Liver (tissue), 8 donors: ENCODE measurements at regions not wholly inside any gene's neighbourhood (a gene's known extent, or its start where the extent isn't known, plus 50 kb on each side); places are given as distances from the start of the nearest gene placed in this dataset.

Experiments
- DNase-seq: peaks from one replicate; pipeline ENCODE4 v3.0.0-alpha.2; 2017; ENCODE audit warnings: low spot score
- H3K27ac ChIP-seq, 2 donors: one replicate each; pipeline ENCODE4 v1.7.0; 2013; ENCODE audit warnings: inconsistent platforms in 2 of 2, low read length in 2 of 2, control low read depth in 1 of 2, low read depth in 1 of 2, mild to moderate bottlenecking in 1 of 2
- H3K27me3 ChIP-seq, 4 donors: one replicate each; pipeline versions ENCODE4 v1.6.1 to v1.7.0; 2013; ENCODE audit warnings: low read length in 3 of 4, inconsistent platforms in 1 of 4, mild to moderate bottlenecking in 1 of 4, moderate library complexity in 1 of 4; ENCODE audit not compliant: control insufficient read depth in 4 of 4, insufficient read depth in 4 of 4
- H3K36me3 ChIP-seq, 4 donors: one replicate each; pipeline versions ENCODE4 v1.6.1 to v1.7.0; 2013; ENCODE audit warnings: low read length in 3 of 4, mild to moderate bottlenecking in 3 of 4, low read depth in 1 of 4, moderate library complexity in 1 of 4; ENCODE audit not compliant: control insufficient read depth in 4 of 4, insufficient read depth in 3 of 4
- H3K4me1 ChIP-seq, 4 donors: one replicate each; pipeline versions ENCODE4 v1.6.1 to v1.7.0; 2013; ENCODE audit warnings: low read length in 3 of 4, mild to moderate bottlenecking in 3 of 4, moderate library complexity in 1 of 4; ENCODE audit not compliant: control insufficient read depth in 4 of 4, insufficient read depth in 4 of 4
- H3K4me3 ChIP-seq, 3 donors: one replicate each; pipeline versions ENCODE4 v1.6.1 to v1.7.0; 2013; ENCODE audit warnings: low read length in 3 of 3, control low read depth in 1 of 3, low read depth in 1 of 3, mild to moderate bottlenecking in 1 of 3
- H3K9ac ChIP-seq, 2 donors: one replicate each; pipeline ENCODE4 v1.7.0; 2013; ENCODE audit warnings: low read length in 2 of 2, mild to moderate bottlenecking in 2 of 2, moderate library complexity in 2 of 2, control low read depth in 1 of 2, low read depth in 1 of 2
- H3K9me3 ChIP-seq, 4 donors: one replicate each; pipeline versions ENCODE4 v1.6.1 to v1.7.0; 2013; ENCODE audit warnings: low read length in 3 of 4; ENCODE audit not compliant: control insufficient read depth in 4 of 4
- EGR1 ChIP-seq, 2 donors: IDR thresholded peaks; 2 replicates each; pipeline ENCODE4 v1.6.1; 2016 to 2018; ENCODE audit warnings: antibody characterized with exemption in 2 of 2, low read depth in 2 of 2
- FOXA1 ChIP-seq: IDR thresholded peaks from 2 replicates; pipeline ENCODE4 v1.6.1; 2016; ENCODE audit warnings: antibody characterized with exemption
- FOXA2 ChIP-seq: IDR thresholded peaks from 2 replicates; pipeline ENCODE4 v1.6.1; 2016; ENCODE audit warnings: antibody characterized with exemption
- GABPA ChIP-seq, 2 donors: IDR thresholded peaks in 1 of 2; conservative IDR thresholded peaks in 1 of 2; 2 replicates each; pipeline ENCODE4 v1.6.1; 2016; ENCODE audit warnings: antibody characterized with exemption in 2 of 2, mild to moderate bottlenecking in 1 of 2, moderate library complexity in 1 of 2
- HNF4A ChIP-seq, 2 donors: conservative IDR thresholded peaks; 2 replicates each; pipeline ENCODE4 v1.6.1; 2016; ENCODE audit warnings: antibody characterized with exemption in 2 of 2, mild to moderate bottlenecking in 2 of 2
- HNF4G ChIP-seq: IDR thresholded peaks from 2 replicates; pipeline ENCODE4 v1.6.1; 2016; ENCODE audit warnings: antibody characterized with exemption
- JUND ChIP-seq, 2 donors: IDR thresholded peaks; 2 replicates each; pipeline ENCODE4 v1.6.1; 2016; ENCODE audit warnings: antibody characterized with exemption in 2 of 2
- NR2F2 ChIP-seq: IDR thresholded peaks from 2 replicates; pipeline ENCODE4 v1.6.1; 2016; ENCODE audit warnings: antibody characterized with exemption
- RAD21 ChIP-seq, 2 donors: IDR thresholded peaks; 2 replicates each; pipeline ENCODE4 v1.6.1; 2016; ENCODE audit warnings: antibody characterized with exemption in 2 of 2, mild to moderate bottlenecking in 2 of 2
- RXRA ChIP-seq, 2 donors: IDR thresholded peaks; 2 replicates each; pipeline ENCODE4 v1.6.1; 2017 to 2018; ENCODE audit warnings: antibody characterized with exemption in 2 of 2, mild to moderate bottlenecking in 1 of 2
- SP1 ChIP-seq: IDR thresholded peaks from 2 replicates; pipeline ENCODE4 v1.6.1; 2018; ENCODE audit warnings: antibody characterized with exemption, mild to moderate bottlenecking
- TAF1 ChIP-seq: conservative IDR thresholded peaks from 2 replicates; pipeline ENCODE4 v1.6.1; 2016; ENCODE audit warnings: antibody characterized with exemption, mild to moderate bottlenecking
- YY1 ChIP-seq: IDR thresholded peaks from 2 replicates; pipeline ENCODE4 v1.6.1; 2016; ENCODE audit warnings: antibody characterized with exemption, mild to moderate bottlenecking
- WGBS: extraction: QIAGEN DNeasy Blood & Tissue Kit; methylation state at CpG from one replicate; pipeline ENCODE4 v1.1.7; 2013; 5-methylcytosine and 5-hydroxymethylcytosine counted together
- TF ChIP-seq, protein P1 (sequence below): IDR thresholded peaks from 2 replicates; pipeline ENCODE4 v1.6.1; 2016; ENCODE audit warnings: antibody characterized with exemption
- TF ChIP-seq, protein P2 (sequence below): IDR thresholded peaks from 2 replicates; pipeline ENCODE4 v1.6.1; 2016; ENCODE audit warnings: antibody characterized with exemption
- TF ChIP-seq, protein P3 (sequence below): fragments of 150-350 bp; IDR thresholded peaks from 2 replicates; pipeline ENCODE4 v1.5.1; 2017; ENCODE audit warnings: improper control_type of control experiment, low read depth, low read length; ENCODE audit not compliant: missing input control
- TF ChIP-seq, protein P4 (sequence below): IDR thresholded peaks from 2 replicates; pipeline ENCODE4 v1.6.1; 2016; ENCODE audit warnings: antibody characterized with exemption
- TF ChIP-seq, protein P5 (sequence below): IDR thresholded peaks from 2 replicates; pipeline ENCODE4 v1.6.1; 2016; ENCODE audit warnings: antibody characterized with exemption, mild to moderate bottlenecking
- donor health status: healthy.
- donor health status: healthy.
- donor health status: healthy.
- donor health status: healthy.
- donor health status: healthy.

DNA sequence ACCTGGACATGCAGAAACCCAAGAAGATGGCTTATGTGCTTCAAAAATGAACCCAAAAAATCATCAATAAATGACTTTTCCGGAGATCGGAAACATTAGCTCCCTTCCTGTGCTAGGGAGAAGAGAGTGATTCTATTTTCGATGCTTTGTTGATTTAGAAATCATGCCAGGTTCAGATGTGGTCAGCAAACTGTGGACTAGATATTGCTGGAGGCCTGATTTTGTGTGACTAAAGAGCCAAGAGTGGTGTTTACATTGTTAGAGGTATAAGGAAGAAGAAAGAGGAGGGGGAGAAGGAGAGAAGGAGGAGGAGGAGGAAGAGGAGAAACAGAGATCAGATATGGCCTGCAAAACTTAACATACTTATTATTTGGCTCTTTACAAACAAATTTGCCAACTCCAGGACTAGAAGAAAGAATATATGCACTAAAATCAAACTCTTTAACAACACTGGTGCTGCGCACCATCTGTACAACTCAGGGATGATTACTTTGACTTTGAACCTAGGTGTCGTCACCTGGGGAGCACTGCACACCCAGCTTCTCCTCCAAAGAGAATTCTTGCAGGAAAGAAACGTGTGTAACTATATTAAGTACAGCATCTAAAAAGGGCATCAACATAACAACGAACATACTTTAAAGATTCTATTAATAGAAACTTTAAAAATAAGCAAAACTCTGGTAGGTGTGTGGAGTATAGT lies 664.9 kb upstream of the LCORL start:
- H3K9ac ChIP-seq: no peak overlapping the region
- H3K27ac ChIP-seq: no peak overlapping the region
- TF ChIP-seq YY1: no peak
- TF ChIP-seq TAF1: no peak
- no peak for TF ChIP-seq EGR1 (IDR thresholded peaks at IDR 0.05; ENCODE audit: low read depth in 2 of 2)
- TF ChIP-seq HNF4A (conservative IDR thresholded peaks at IDR 0.05): no peak
- TF ChIP-seq, protein P1, sequence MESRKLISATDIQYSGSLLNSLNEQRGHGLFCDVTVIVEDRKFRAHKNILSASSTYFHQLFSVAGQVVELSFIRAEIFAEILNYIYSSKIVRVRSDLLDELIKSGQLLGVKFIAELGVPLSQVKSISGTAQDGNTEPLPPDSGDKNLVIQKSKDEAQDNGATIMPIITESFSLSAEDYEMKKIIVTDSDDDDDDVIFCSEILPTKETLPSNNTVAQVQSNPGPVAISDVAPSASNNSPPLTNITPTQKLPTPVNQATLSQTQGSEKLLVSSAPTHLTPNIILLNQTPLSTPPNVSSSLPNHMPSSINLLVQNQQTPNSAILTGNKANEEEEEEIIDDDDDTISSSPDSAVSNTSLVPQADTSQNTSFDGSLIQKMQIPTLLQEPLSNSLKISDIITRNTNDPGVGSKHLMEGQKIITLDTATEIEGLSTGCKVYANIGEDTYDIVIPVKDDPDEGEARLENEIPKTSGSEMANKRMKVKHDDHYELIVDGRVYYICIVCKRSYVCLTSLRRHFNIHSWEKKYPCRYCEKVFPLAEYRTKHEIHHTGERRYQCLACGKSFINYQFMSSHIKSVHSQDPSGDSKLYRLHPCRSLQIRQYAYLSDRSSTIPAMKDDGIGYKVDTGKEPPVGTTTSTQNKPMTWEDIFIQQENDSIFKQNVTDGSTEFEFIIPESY: no peak
- DNase-seq: no peak
- 55% methylated on average over 7 of the region's 7 CpGs for WGBS
- no peaks in the 10 kb centered on the region for H3K4me1 ChIP-seq
- no peaks in the 10 kb centered on the region for H3K9me3 ChIP-seq
- peaks cover 0 to 5% (median 0%) of the 10 kb centered on the region in 4 donors for H3K27me3 ChIP-seq
- H3K36me3 ChIP-seq: no peaks in the 10 kb centered on the region
- no peak overlapping the region for H3K4me3 ChIP-seq

DNA sequence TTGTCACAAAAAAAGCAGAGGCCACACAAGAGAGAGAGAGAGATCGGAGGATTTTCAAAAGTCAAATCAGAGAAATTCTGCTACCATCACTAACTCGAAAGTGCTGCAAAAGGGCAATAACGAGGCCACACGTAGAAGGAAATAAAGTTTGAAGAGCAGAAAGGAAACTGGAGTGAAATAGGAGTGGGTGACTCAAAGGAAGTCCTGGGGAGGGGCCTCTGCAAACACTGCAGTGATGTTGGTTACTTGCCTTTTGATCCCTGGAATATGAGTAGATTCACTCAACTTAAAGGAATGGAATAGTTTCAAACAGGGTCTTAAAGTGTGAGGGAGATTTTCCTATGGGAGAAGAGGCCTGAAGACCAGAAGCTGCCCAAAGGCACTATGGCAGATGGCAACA lies 663.4 kb upstream of the LCORL start:
- TF ChIP-seq SP1 (no peak), EGR1 (IDR thresholded peaks at IDR 0.05; ENCODE audit: low read depth in 2 of 2) (no peak), RXRA (IDR thresholded peaks at IDR 0.05) (no peak), TAF1 (no peak), JUND (IDR thresholded peaks at IDR 0.05) (no peak), NR2F2 (no peak), YY1 (no peak), HNF4G (no peak), FOXA2 (no peak), HNF4A (conservative IDR thresholded peaks at IDR 0.05) (no peak), GABPA (IDR thresholded peaks at IDR 0.05 in 1 of 2, conservative IDR thresholded peaks at IDR 0.05 in 1 of 2) (no peak), RAD21 (IDR thresholded peaks at IDR 0.05) (no peak), FOXA1 (no peak)
- TF ChIP-seq, protein P1: no peak
- TF ChIP-seq, protein P2, sequence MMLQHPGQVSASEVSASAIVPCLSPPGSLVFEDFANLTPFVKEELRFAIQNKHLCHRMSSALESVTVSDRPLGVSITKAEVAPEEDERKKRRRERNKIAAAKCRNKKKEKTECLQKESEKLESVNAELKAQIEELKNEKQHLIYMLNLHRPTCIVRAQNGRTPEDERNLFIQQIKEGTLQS: no peak
- TF ChIP-seq, protein P3, sequence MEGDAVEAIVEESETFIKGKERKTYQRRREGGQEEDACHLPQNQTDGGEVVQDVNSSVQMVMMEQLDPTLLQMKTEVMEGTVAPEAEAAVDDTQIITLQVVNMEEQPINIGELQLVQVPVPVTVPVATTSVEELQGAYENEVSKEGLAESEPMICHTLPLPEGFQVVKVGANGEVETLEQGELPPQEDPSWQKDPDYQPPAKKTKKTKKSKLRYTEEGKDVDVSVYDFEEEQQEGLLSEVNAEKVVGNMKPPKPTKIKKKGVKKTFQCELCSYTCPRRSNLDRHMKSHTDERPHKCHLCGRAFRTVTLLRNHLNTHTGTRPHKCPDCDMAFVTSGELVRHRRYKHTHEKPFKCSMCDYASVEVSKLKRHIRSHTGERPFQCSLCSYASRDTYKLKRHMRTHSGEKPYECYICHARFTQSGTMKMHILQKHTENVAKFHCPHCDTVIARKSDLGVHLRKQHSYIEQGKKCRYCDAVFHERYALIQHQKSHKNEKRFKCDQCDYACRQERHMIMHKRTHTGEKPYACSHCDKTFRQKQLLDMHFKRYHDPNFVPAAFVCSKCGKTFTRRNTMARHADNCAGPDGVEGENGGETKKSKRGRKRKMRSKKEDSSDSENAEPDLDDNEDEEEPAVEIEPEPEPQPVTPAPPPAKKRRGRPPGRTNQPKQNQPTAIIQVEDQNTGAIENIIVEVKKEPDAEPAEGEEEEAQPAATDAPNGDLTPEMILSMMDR: no peak
- TF ChIP-seq, protein P4, sequence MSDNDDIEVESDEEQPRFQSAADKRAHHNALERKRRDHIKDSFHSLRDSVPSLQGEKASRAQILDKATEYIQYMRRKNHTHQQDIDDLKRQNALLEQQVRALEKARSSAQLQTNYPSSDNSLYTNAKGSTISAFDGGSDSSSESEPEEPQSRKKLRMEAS: no peak
- TF ChIP-seq, protein P5, sequence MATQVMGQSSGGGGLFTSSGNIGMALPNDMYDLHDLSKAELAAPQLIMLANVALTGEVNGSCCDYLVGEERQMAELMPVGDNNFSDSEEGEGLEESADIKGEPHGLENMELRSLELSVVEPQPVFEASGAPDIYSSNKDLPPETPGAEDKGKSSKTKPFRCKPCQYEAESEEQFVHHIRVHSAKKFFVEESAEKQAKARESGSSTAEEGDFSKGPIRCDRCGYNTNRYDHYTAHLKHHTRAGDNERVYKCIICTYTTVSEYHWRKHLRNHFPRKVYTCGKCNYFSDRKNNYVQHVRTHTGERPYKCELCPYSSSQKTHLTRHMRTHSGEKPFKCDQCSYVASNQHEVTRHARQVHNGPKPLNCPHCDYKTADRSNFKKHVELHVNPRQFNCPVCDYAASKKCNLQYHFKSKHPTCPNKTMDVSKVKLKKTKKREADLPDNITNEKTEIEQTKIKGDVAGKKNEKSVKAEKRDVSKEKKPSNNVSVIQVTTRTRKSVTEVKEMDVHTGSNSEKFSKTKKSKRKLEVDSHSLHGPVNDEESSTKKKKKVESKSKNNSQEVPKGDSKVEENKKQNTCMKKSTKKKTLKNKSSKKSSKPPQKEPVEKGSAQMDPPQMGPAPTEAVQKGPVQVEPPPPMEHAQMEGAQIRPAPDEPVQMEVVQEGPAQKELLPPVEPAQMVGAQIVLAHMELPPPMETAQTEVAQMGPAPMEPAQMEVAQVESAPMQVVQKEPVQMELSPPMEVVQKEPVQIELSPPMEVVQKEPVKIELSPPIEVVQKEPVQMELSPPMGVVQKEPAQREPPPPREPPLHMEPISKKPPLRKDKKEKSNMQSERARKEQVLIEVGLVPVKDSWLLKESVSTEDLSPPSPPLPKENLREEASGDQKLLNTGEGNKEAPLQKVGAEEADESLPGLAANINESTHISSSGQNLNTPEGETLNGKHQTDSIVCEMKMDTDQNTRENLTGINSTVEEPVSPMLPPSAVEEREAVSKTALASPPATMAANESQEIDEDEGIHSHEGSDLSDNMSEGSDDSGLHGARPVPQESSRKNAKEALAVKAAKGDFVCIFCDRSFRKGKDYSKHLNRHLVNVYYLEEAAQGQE: no peak
- no peak overlapping the region for H3K27ac ChIP-seq
- no peak for DNase-seq
- H3K36me3 ChIP-seq: no peaks in the 10 kb centered on the region
- H3K9me3 ChIP-seq: no peaks in the 10 kb centered on the region
- WGBS: 65% methylated on average over 4 of the region's 4 CpGs
- H3K9ac ChIP-seq: no peak overlapping the region
- no peak overlapping the region for H3K4me3 ChIP-seq
- no peaks in the 10 kb centered on the region for H3K4me1 ChIP-seq
- H3K27me3 ChIP-seq: peaks cover 0 to 8% (median 0%) of the 10 kb centered on the region in 4 donors
